Psoas muscle (tissue), 7 donors: ENCODE measurements at regions not wholly inside any gene's neighbourhood (a gene's known extent, or its start where the extent isn't known, plus 50 kb on each side); places are given as distances from the start of the nearest gene placed in this dataset.

Experiments used
- ATAC-seq, 4 donors: fragments of 200-7000 bp; cut with Tn5 transposase; one replicate each; pipeline ENCODE4 v1.9.1; 2020; ENCODE audit warnings: moderate library complexity in 3 of 4, mild to moderate bottlenecking in 2 of 4
- DNase-seq, 2 donors: peaks; one replicate each; pipeline ENCODE4 v3.0.0-alpha.2; 2020
- H3K27ac ChIP-seq: fragments of 200-600 bp; one replicate; pipeline ENCODE4 v1.8.0; 2022
- H3K27me3 ChIP-seq, 3 donors: fragments of 200-600 bp in 1 of 3; one replicate each; pipeline versions ENCODE4 v1.6.1 to v1.8.0; 2013 to 2022; ENCODE audit warnings: low read length in 2 of 3, mild to moderate bottlenecking in 2 of 3, moderate library complexity in 1 of 3; ENCODE audit not compliant: insufficient read depth in 3 of 3
- H3K36me3 ChIP-seq, 2 donors: fragments of 200-600 bp in 1 of 2; one replicate each; pipeline versions ENCODE4 v1.6.1 to v1.8.0; 2013 to 2022; ENCODE audit warnings: low read depth in 1 of 2, mild to moderate bottlenecking in 1 of 2, moderate library complexity in 1 of 2; ENCODE audit not compliant: insufficient read depth in 1 of 2
- H3K4me1 ChIP-seq: fragments of 200-600 bp; one replicate; pipeline ENCODE4 v1.8.0; 2022
- H3K4me3 ChIP-seq: fragments of 200-600 bp; one replicate; pipeline ENCODE4 v1.8.0; 2022; ENCODE audit warnings: mild to moderate bottlenecking
- H3K9me3 ChIP-seq: fragments of 200-600 bp; one replicate; pipeline ENCODE4 v1.8.0; 2022
- WGBS, 3 donors: extraction: QIAGEN DNeasy Blood & Tissue Kit; methylation state at CpG; one replicate each; pipeline versions ENCODE4 v1.1.6 to v1.1.7; 2013; 5-methylcytosine and 5-hydroxymethylcytosine counted together
- intact Hi-C, 2 donors: fragments of 100-400 bp; cut with DNase I; formaldehyde crosslinking; loops; one replicate each; pipeline versions ENCODE4 v1.11.0 to v1.14.2; 2022
- TF ChIP-seq, protein P1 (sequence below): fragments of 200-600 bp; IDR thresholded peaks from one replicate; pipeline ENCODE4 v1.8.0; 2022; ENCODE audit warnings: antibody characterized with exemption
- donor health status: healthy with polysubstance abuse.
- donor health status: DM: no; HTN: no; CAD: no; lungs with moderate emphysema.
- donor health status: Bipolar disorder and iron deficiency.
- donor health status: healthy.
- donor health status: DM: yes; HTN: yes; CAD: no.
- donor health status: DM: no; HTN: no; CAD: no.
- donor health status: DM: yes; HTN: yes; CAD: no.

DNA sequence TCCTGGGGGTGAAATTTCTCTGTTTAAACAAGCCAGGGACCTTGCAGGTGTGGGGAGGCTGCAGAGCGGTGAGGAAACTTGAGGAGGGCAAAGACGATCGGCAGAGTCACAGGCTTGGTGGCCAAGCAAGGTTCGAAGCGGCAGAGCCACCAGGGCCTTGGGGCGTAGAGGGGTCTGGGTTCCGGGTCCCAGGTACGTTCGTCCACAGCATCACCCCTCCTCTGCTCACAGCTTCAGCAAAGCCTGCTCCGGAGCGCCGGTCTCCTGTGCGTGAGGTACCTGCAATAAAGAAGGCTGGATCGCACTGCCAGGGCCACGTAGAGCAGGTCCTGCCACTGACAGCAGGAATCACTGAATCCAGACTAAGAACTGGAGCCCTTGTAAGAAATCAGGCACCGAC lies 66.8 kb upstream of the PCSK6 start:
- no peak for ATAC-seq
- WGBS, 3 donors: 88 to 92% (median 90%) methylated on average over 16 of the region's 16 CpGs
- TF ChIP-seq, protein P1, sequence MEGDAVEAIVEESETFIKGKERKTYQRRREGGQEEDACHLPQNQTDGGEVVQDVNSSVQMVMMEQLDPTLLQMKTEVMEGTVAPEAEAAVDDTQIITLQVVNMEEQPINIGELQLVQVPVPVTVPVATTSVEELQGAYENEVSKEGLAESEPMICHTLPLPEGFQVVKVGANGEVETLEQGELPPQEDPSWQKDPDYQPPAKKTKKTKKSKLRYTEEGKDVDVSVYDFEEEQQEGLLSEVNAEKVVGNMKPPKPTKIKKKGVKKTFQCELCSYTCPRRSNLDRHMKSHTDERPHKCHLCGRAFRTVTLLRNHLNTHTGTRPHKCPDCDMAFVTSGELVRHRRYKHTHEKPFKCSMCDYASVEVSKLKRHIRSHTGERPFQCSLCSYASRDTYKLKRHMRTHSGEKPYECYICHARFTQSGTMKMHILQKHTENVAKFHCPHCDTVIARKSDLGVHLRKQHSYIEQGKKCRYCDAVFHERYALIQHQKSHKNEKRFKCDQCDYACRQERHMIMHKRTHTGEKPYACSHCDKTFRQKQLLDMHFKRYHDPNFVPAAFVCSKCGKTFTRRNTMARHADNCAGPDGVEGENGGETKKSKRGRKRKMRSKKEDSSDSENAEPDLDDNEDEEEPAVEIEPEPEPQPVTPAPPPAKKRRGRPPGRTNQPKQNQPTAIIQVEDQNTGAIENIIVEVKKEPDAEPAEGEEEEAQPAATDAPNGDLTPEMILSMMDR: no peak

DNA sequence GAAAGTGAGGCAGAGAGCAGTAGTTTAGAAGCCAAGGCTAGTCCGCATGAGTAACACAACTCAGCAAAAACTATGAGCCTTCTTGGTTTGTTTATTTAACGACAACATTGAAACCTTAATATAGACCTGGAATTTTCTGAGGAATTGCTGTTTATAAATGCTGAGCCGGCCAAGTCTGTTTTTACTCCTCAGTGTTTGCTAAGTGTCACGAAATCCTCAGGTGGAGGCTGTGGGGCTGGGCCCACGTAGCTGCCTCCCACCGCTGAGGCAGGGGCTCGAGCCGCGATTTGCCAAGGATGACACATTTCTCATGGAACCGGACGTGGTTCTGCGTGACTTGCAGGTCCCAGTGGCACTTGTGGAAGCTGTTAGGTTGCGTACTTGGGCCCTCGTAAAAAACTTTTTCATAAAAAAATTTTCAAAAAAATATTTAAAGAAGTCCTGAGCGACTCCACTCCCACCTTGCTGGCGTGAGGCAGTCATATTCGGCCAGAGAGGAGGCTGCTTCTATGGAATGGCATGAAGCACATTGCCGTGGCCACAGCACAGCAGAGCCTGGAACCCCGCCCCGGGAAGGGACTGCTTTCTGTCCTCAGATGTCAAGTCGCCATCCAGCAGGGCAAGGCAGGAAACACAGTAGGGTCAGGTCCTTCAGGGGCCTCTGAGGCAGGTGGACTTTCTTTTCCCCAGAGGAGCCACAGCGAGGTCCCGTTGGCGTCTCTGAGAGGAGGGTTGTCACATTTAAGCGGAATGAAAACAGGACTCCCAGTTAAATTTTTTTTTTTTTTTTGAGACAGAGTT lies 64.8 kb upstream of the PCSK6 start:
- DNase-seq: no peak
- Histone ChIP-seq H3K36me3 (no peaks in the 10 kb centered on the region), H3K4me3 (no peak overlapping the region), H3K4me1 (no peaks in the 10 kb centered on the region), H3K9me3 (no peaks in the 10 kb centered on the region), H3K27me3 (peaks cover 0 to 16% (median 4%) of the 10 kb centered on the region in 3 donors), H3K27ac (no peak overlapping the region)
- intact Hi-C loops: no loop called here
- WGBS, 3 donors: 87 to 90% (median 87%) methylated on average over 25 of the region's 25 CpGs
- TF ChIP-seq, protein P1: no peak
- ATAC-seq: no peak

More for the DNA sequence above, 66.8 kb upstream of the PCSK6 start:
- Histone ChIP-seq H3K27me3 (peaks cover 0 to 19% (median 4%) of the 10 kb centered on the region in 3 donors), H3K4me3 (no peak overlapping the region), H3K36me3 (no peaks in the 10 kb centered on the region), H3K9me3 (no peaks in the 10 kb centered on the region), H3K27ac (no peak overlapping the region), H3K4me1 (no peaks in the 10 kb centered on the region)
- intact Hi-C loops: no loop called here
- DNase-seq: no peak

DNA sequence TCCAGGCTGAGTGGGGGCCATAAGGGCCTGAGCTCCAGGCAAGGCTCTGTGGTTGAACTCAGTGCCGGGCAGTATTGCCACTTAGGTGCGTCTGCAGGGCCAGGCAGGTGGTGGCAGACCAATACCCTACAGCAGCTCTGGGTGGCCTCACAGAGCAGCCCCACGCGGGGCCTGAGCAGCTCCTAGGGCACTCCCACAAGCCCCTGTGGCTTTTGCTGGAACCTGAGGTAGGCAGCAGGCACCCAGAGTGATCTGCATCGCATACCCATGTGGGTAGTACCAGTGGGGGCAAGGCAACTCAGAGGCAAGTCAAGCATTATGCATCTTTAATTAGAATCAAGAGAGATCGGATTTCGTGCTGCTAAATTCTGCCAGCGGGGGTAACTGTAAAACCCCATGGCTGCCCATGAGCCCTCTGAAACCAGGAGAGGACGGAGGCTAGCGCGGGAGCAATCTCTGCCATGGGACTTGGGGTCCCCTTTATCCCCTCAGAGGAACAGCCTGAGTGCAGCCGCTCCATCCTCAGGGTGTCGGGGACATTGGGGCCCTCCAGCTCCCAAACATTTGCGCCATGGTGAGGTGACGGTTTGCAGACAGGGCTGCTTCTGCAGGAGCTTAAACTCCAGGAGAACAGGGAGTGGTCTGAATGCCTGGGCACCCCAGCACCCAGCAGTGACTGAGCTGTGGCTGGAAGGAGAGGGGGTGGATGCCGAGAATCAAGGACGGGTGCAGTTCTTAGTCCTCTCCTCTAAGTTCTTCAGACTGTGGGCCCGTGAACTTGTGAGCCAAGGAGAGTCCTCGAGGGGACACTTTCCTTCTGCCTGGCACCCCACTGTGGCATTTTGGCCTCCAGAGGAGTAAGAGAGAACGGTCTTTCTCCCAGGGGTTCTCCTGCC lies 62.4 kb upstream of the PCSK6 start:
- H3K9me3 ChIP-seq: no peaks in the 10 kb centered on the region
- TF ChIP-seq, protein P1: no peak
- H3K27ac ChIP-seq: no peak overlapping the region
- ATAC-seq (no peak), DNase-seq (no peak)
- WGBS, 3 donors: 86 to 92% (median 86%) methylated on average over 20 of the region's 20 CpGs
- intact Hi-C loops: no loop called here
- H3K27me3 ChIP-seq: peaks cover 0 to 13% (median 0%) of the 10 kb centered on the region in 3 donors
- H3K36me3 ChIP-seq: no peaks in the 10 kb centered on the region
- H3K4me3 ChIP-seq: no peak overlapping the region
- no peaks in the 10 kb centered on the region for H3K4me1 ChIP-seq

DNA sequence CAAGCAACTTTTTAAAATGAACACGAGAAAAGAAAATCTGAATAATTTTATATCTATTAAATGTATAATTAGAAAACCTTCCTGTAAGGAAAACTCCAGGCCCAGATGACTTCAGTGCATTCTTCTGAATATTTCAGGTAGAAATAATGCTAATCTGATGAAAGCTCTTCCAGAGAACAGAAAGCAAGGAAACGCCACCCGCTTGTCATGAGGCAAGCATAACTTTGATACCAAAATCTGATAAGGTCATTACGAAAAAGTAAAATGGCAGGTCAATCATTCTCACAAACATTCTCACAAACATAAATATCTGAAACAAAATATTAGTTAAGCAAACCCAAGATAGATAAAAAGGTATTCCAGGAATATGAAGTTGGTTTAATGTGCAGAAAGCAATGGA lies 60.6 kb upstream of the PCSK6 start:
- 79 to 91% (median 87%) methylated on average over 4 of the region's 4 CpGs for WGBS, 3 donors
- intact Hi-C loops: no loop called here

More for the DNA sequence above, 60.6 kb upstream of the PCSK6 start:
- no peak for ATAC-seq
- Histone ChIP-seq H3K27ac (no peak overlapping the region), H3K27me3 (peaks cover 0 to 20% (median 0%) of the 10 kb centered on the region in 3 donors), H3K4me3 (no peak overlapping the region), H3K4me1 (no peaks in the 10 kb centered on the region), H3K36me3 (no peaks in the 10 kb centered on the region), H3K9me3 (no peaks in the 10 kb centered on the region)
- no peak for DNase-seq
- TF ChIP-seq, protein P1: no peak
